Spleen (tissue), 7 donors: ENCODE measurements at regions not wholly inside any gene's neighbourhood (a gene's known extent, or its start where the extent isn't known, plus 50 kb on each side); places are given as distances from the start of the nearest gene placed in this dataset.

Source experiments
- CTCF ChIP-seq, 11 experiments: fragments of 200-600 bp in 7 of 11; fragments of 450-650 bp in 4 of 11; sonication (generic) in 4 of 11; IDR thresholded peaks in 8 of 11; conservative IDR thresholded peaks in 3 of 11; 1 replicate in 7 of 11; 2 replicates in 4 of 11; pipeline versions ENCODE4 v1.4.0 to v1.8.0; 2016 to 2021; ENCODE audit warnings: antibody characterized with exemption in 11 of 11, inconsistent platforms in 4 of 11, mild to moderate bottlenecking in 1 of 11
- POLR2A ChIP-seq, 3 donors: fragments of 450-650 bp; IDR thresholded peaks; one replicate each; pipeline ENCODE4 v1.5.1; 2017; ENCODE audit warnings: antibody characterized with exemption in 3 of 3, mild to moderate bottlenecking in 1 of 3
- donor health status: DM: no; HTN: no; CAD: no; lungs with moderate emphysema.
- donor health status: DM: no; HTN: no; CAD: no.
- donor health status: DM: no; HTN: no; CAD: no.

GRCh38 chr2:83850071-83850725 is 608.9 kb downstream of the SUCLG1 start:
- TF ChIP-seq CTCF (IDR thresholded peaks at IDR 0.05 in 8 of 11, conservative IDR thresholded peaks at IDR 0.05 in 3 of 11) = no peak
- TF ChIP-seq POLR2A (IDR thresholded peaks at IDR 0.05) = no peak
